ENCODE measurements at regions not wholly inside any gene's neighbourhood (a gene's known extent, or its start where the extent isn't known, plus 50 kb on each side); places are given as distances from the start of the nearest gene placed in this dataset.

DNA sequence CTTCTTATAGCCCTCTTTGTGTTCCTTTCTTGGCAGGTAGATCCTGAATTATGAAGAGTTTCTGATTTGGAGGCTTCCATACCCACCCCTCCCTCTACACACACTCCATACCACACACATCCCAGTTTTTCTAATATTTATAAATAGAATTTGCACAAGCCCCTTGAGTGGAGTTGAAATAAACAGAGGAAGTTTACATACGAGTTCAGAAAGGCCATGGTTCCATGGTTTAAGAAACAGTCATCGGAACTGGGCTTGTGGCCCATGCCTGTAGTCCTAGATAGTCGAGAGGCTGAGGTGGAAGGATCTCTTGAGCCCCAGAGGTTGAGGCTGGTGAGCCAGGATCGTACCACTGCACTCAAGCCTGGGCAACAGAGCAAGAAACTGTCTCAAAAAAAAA is 62.7 kb upstream of the TANC1 start:
- 64% methylated on average over 4 of the region's 4 CpGs for WGBS
- no peak for DNase-seq (ENCODE audit: low spot score)
- intact Hi-C loops (cut with DNase I), result no loop called here
- H3K27ac ChIP-seq, result no peak overlapping the region
- TF ChIP-seq, protein P1, sequence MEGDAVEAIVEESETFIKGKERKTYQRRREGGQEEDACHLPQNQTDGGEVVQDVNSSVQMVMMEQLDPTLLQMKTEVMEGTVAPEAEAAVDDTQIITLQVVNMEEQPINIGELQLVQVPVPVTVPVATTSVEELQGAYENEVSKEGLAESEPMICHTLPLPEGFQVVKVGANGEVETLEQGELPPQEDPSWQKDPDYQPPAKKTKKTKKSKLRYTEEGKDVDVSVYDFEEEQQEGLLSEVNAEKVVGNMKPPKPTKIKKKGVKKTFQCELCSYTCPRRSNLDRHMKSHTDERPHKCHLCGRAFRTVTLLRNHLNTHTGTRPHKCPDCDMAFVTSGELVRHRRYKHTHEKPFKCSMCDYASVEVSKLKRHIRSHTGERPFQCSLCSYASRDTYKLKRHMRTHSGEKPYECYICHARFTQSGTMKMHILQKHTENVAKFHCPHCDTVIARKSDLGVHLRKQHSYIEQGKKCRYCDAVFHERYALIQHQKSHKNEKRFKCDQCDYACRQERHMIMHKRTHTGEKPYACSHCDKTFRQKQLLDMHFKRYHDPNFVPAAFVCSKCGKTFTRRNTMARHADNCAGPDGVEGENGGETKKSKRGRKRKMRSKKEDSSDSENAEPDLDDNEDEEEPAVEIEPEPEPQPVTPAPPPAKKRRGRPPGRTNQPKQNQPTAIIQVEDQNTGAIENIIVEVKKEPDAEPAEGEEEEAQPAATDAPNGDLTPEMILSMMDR (IDR thresholded peaks at IDR 0.05), result no peak
- no peak for TF ChIP-seq POLR2AphosphoS5 (IDR thresholded peaks at IDR 0.05)
- no peak for TF ChIP-seq POLR2A (IDR thresholded peaks at IDR 0.05)
- H3K4me3 ChIP-seq, result no peak overlapping the region
- H3K27me3 ChIP-seq (replicated peaks; ENCODE audit: insufficient read depth), result no peaks in the 10 kb centered on the region
- H3K36me3 ChIP-seq, result no peaks in the 10 kb centered on the region
- H3K4me1 ChIP-seq (replicated peaks), result no peaks in the 10 kb centered on the region
- no peaks in the 10 kb centered on the region for H3K9me3 ChIP-seq

DNA sequence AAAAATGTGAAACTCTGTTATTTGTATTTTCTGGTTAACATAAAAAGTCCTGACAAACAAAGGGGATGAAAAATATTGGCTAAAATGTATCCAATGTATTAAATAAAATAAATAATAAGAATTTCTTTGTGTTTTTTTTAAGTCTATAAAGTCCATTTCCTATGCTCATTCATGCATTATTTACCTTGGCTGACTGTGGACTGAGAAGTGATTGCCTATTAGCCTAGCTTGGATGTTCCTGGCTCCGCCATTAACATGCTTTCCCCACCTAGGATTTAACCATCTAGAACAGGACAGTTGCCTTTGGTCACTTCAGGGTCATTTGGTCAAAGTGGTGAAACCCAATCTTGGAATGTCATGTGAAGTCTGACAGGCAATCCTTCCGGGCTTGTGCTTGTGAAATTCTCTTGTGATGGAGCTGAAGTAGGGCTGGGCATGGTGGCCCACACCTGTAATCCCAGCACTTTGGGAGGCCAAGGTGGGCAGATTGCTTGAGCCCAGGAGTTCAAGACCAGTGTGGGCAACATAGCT is 60.4 kb upstream of the TANC1 start:
- no peak overlapping the region for H3K4me3 ChIP-seq

DNA sequence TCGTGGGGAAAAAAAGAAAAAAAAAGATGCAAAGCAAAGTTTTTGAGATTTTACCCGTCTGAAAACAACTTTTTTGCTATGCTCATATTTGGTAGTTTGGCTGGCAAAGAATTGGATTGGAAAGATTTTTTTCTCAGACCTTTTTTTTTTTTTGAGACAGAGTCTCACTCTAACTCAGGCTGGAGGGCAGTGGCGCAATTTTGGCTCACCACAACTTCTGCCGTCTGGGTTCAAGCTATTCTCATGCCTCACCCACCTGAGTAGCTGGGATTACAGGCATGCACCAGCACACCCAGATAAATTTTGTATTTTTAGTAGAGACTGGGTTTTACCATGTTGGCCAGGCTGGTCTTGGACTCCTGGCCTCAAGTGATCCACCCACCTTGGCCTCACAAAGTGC is 56.3 kb upstream of the TANC1 start:
- DNase-seq (ENCODE audit: low spot score), result no peak
- H3K27me3 ChIP-seq (replicated peaks; ENCODE audit: insufficient read depth), result no peaks in the 10 kb centered on the region
- no peaks in the 10 kb centered on the region for H3K4me1 ChIP-seq (replicated peaks)
- intact Hi-C loops (cut with DNase I), result no loop called here
- WGBS, result 77% methylated on average over 4 of the region's 4 CpGs
- TF ChIP-seq POLR2A (IDR thresholded peaks at IDR 0.05) (no peak), POLR2AphosphoS5 (IDR thresholded peaks at IDR 0.05) (no peak)
- TF ChIP-seq, protein P1 (IDR thresholded peaks at IDR 0.05), result no peak
- no peaks in the 10 kb centered on the region for H3K36me3 ChIP-seq
- no peaks in the 10 kb centered on the region for H3K9me3 ChIP-seq
- no peak overlapping the region for H3K27ac ChIP-seq
- no peak overlapping the region for H3K4me3 ChIP-seq

More for the DNA sequence above, 60.4 kb upstream of the TANC1 start:
- Histone ChIP-seq H3K27me3 (replicated peaks; ENCODE audit: insufficient read depth) (no peaks in the 10 kb centered on the region), H3K36me3 (no peaks in the 10 kb centered on the region), H3K4me1 (replicated peaks) (no peaks in the 10 kb centered on the region), H3K27ac (no peak overlapping the region), H3K9me3 (no peaks in the 10 kb centered on the region)
- intact Hi-C loops (cut with DNase I), result no loop called here
- no peak for DNase-seq (ENCODE audit: low spot score)
- 86% methylated on average over 2 of the region's 2 CpGs for WGBS
- TF ChIP-seq POLR2A (IDR thresholded peaks at IDR 0.05), result no peak
- no peak for TF ChIP-seq POLR2AphosphoS5 (IDR thresholded peaks at IDR 0.05)
- TF ChIP-seq, protein P1 (IDR thresholded peaks at IDR 0.05), result no peak

DNA sequence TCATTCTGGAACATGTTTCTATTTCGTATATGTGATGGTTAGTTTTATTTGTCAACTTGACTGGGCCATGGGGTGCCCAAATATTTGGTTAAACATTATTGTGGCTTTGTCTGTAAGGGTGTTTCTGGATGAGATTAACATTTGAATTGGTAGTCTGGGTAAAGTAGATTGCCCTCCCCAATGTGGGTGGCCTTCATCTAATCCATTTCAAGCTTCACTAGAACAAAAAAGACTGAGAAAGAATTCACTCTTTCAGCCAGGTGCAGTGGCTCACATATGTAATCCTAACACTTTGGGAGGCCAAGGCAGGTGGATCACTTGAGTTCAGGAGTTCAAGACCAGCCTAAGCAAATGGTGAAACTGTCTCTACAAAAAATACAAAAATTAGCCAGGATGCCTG is 55.7 kb upstream of the TANC1 start:
- WGBS, result 68% methylated on average over 1 of the region's 1 CpG
- no peaks in the 10 kb centered on the region for H3K9me3 ChIP-seq
- H3K27me3 ChIP-seq (replicated peaks; ENCODE audit: insufficient read depth), result no peaks in the 10 kb centered on the region
- no peak for DNase-seq (ENCODE audit: low spot score)
- intact Hi-C loops (cut with DNase I), result no loop called here
- H3K4me1 ChIP-seq (replicated peaks), result no peaks in the 10 kb centered on the region
- TF ChIP-seq, protein P1 (IDR thresholded peaks at IDR 0.05), result no peak
- TF ChIP-seq POLR2AphosphoS5 (IDR thresholded peaks at IDR 0.05) (no peak), POLR2A (IDR thresholded peaks at IDR 0.05) (no peak)
- no peak overlapping the region for H3K4me3 ChIP-seq
- no peaks in the 10 kb centered on the region for H3K36me3 ChIP-seq
- H3K27ac ChIP-seq, result no peak overlapping the region

DNA sequence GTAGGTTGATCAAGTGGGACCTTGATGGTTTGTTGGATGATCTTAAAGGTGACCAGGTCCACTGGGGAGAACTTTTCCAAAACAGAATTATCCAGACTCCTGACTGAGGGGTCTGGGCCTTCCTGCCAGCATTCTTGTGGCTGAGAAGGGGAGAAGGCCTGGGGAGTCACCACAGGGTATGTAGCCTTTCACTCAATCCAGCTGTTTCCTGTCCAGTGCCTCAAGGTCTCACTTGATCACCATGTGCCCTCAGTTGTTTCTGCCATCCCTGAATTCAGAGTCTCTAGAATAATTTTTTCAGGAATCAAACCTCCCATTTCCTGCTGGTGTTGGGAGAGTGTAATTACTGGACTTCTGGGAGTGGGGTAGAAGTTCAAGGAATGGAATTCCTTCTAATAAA is 54.4 kb upstream of the TANC1 start:
- intact Hi-C loops (cut with DNase I), result no loop called here
- Histone ChIP-seq H3K9me3 (no peaks in the 10 kb centered on the region), H3K27me3 (replicated peaks; ENCODE audit: insufficient read depth) (no peaks in the 10 kb centered on the region), H3K36me3 (no peaks in the 10 kb centered on the region), H3K4me1 (replicated peaks) (no peaks in the 10 kb centered on the region), H3K27ac (no peak overlapping the region), H3K4me3 (no peak overlapping the region)
- no peak for DNase-seq (ENCODE audit: low spot score)
- no peak for TF ChIP-seq POLR2AphosphoS5 (IDR thresholded peaks at IDR 0.05)
- no peak for TF ChIP-seq POLR2A (IDR thresholded peaks at IDR 0.05)
- TF ChIP-seq, protein P1 (IDR thresholded peaks at IDR 0.05), result no peak
